ENCODE measurements at regions not wholly inside any gene's neighbourhood (a gene's known extent, or its start where the extent isn't known, plus 50 kb on each side); places are given as distances from the start of the nearest gene placed in this dataset.

GRCh38 chr19:31629579-31630363, 280.5 kb upstream of the TSHZ3 start:
- Histone ChIP-seq H3K36me3 (ENCODE audit: control insufficient read depth in 2 of 2, insufficient read depth in 2 of 2, low read length in 2 of 2) (no peaks in the 10 kb centered on the region), H3K27me3 (ENCODE audit: control insufficient read depth in 2 of 2, insufficient read depth in 2 of 2, low read length in 2 of 2) (no peaks in the 10 kb centered on the region), H3K27ac (ENCODE audit: low read depth in 2 of 2, low read length in 2 of 2) (no peak overlapping the region), H3K9me3 (ENCODE audit: control insufficient read depth in 2 of 2, low read length in 2 of 2) (no peaks in the 10 kb centered on the region), H3K9ac (ENCODE audit: low read depth in 1 of 2, low read length in 2 of 2) (no peak overlapping the region), H3K4me1 (ENCODE audit: control insufficient read depth in 2 of 2, insufficient read depth in 2 of 2, low read length in 2 of 2) (no peaks in the 10 kb centered on the region), H3K4me3 (ENCODE audit: low read length in 2 of 2) (no peak overlapping the region)

- Histone ChIP-seq H3K36me3 (ENCODE audit: control insufficient read depth in 2 of 2, insufficient read depth in 2 of 2, low read length in 2 of 2) (no peaks in the 10 kb centered on the region), H3K4me1 (ENCODE audit: control insufficient read depth in 2 of 2, insufficient read depth in 2 of 2, low read length in 2 of 2) (no peaks in the 10 kb centered on the region), H3K27me3 (ENCODE audit: control insufficient read depth in 2 of 2, insufficient read depth in 2 of 2, low read length in 2 of 2) (no peaks in the 10 kb centered on the region), H3K4me3 (ENCODE audit: low read length in 2 of 2) (no peak overlapping the region), H3K9ac (ENCODE audit: low read depth in 1 of 2, low read length in 2 of 2) (no peak overlapping the region), H3K27ac (ENCODE audit: low read depth in 2 of 2, low read length in 2 of 2) (no peak overlapping the region), H3K9me3 (ENCODE audit: control insufficient read depth in 2 of 2, low read length in 2 of 2) (no peaks in the 10 kb centered on the region)
Measured at GRCh38 chr19:31633014-31633413, 283.8 kb upstream of the TSHZ3 start.

GRCh38 chr19:31639306-31639705, 290.1 kb upstream of the TSHZ3 start:
- Histone ChIP-seq H3K27ac (ENCODE audit: low read depth in 2 of 2, low read length in 2 of 2) (no peak overlapping the region), H3K9ac (ENCODE audit: low read depth in 1 of 2, low read length in 2 of 2) (no peak overlapping the region), H3K4me3 (ENCODE audit: low read length in 2 of 2) (no peak overlapping the region), H3K27me3 (ENCODE audit: control insufficient read depth in 2 of 2, insufficient read depth in 2 of 2, low read length in 2 of 2) (no peaks in the 10 kb centered on the region), H3K4me1 (ENCODE audit: control insufficient read depth in 2 of 2, insufficient read depth in 2 of 2, low read length in 2 of 2) (no peaks in the 10 kb centered on the region), H3K36me3 (ENCODE audit: control insufficient read depth in 2 of 2, insufficient read depth in 2 of 2, low read length in 2 of 2) (no peaks in the 10 kb centered on the region), H3K9me3 (ENCODE audit: control insufficient read depth in 2 of 2, low read length in 2 of 2) (no peaks in the 10 kb centered on the region)

GRCh38 chr19:31641591-31641990, 292.4 kb upstream of the TSHZ3 start:
- no peak overlapping the region for H3K4me3 ChIP-seq (ENCODE audit: low read length in 2 of 2)
- no peak overlapping the region for H3K27ac ChIP-seq (ENCODE audit: low read depth in 2 of 2, low read length in 2 of 2)
- H3K4me1 ChIP-seq (ENCODE audit: control insufficient read depth in 2 of 2, insufficient read depth in 2 of 2, low read length in 2 of 2), result no peaks in the 10 kb centered on the region
- no peak overlapping the region for H3K9ac ChIP-seq (ENCODE audit: low read depth in 1 of 2, low read length in 2 of 2)
- H3K9me3 ChIP-seq (ENCODE audit: control insufficient read depth in 2 of 2, low read length in 2 of 2), result no peaks in the 10 kb centered on the region
- no peaks in the 10 kb centered on the region for H3K27me3 ChIP-seq (ENCODE audit: control insufficient read depth in 2 of 2, insufficient read depth in 2 of 2, low read length in 2 of 2)
- H3K36me3 ChIP-seq (ENCODE audit: control insufficient read depth in 2 of 2, insufficient read depth in 2 of 2, low read length in 2 of 2), result no peaks in the 10 kb centered on the region

- no peaks in the 10 kb centered on the region for H3K27me3 ChIP-seq (ENCODE audit: control insufficient read depth in 2 of 2, insufficient read depth in 2 of 2, low read length in 2 of 2)
- H3K9ac ChIP-seq (ENCODE audit: low read depth in 1 of 2, low read length in 2 of 2), result no peak overlapping the region
- no peak overlapping the region for H3K27ac ChIP-seq (ENCODE audit: low read depth in 2 of 2, low read length in 2 of 2)
- no peaks in the 10 kb centered on the region for H3K36me3 ChIP-seq (ENCODE audit: control insufficient read depth in 2 of 2, insufficient read depth in 2 of 2, low read length in 2 of 2)
- H3K9me3 ChIP-seq (ENCODE audit: control insufficient read depth in 2 of 2, low read length in 2 of 2), result no peaks in the 10 kb centered on the region
- H3K4me3 ChIP-seq (ENCODE audit: low read length in 2 of 2), result no peak overlapping the region
- H3K4me1 ChIP-seq (ENCODE audit: control insufficient read depth in 2 of 2, insufficient read depth in 2 of 2, low read length in 2 of 2), result no peaks in the 10 kb centered on the region
Measured at GRCh38 chr19:31648347-31648746, 299.1 kb upstream of the TSHZ3 start.

GRCh38 chr19:31656507-31656906, 307.3 kb upstream of the TSHZ3 start:
- H3K27me3 ChIP-seq (ENCODE audit: control insufficient read depth in 2 of 2, insufficient read depth in 2 of 2, low read length in 2 of 2), result no peaks in the 10 kb centered on the region
- H3K4me3 ChIP-seq (ENCODE audit: low read length in 2 of 2), result no peak overlapping the region
- no peaks in the 10 kb centered on the region for H3K4me1 ChIP-seq (ENCODE audit: control insufficient read depth in 2 of 2, insufficient read depth in 2 of 2, low read length in 2 of 2)
- H3K36me3 ChIP-seq (ENCODE audit: control insufficient read depth in 2 of 2, insufficient read depth in 2 of 2, low read length in 2 of 2), result no peaks in the 10 kb centered on the region
- H3K9me3 ChIP-seq (ENCODE audit: control insufficient read depth in 2 of 2, low read length in 2 of 2), result no peaks in the 10 kb centered on the region
- H3K27ac ChIP-seq (ENCODE audit: low read depth in 2 of 2, low read length in 2 of 2), result no peak overlapping the region
- no peak overlapping the region for H3K9ac ChIP-seq (ENCODE audit: low read depth in 1 of 2, low read length in 2 of 2)

- Histone ChIP-seq H3K9me3 (ENCODE audit: control insufficient read depth in 2 of 2, low read length in 2 of 2) (no peaks in the 10 kb centered on the region), H3K4me3 (ENCODE audit: low read length in 2 of 2) (no peak overlapping the region), H3K27me3 (ENCODE audit: control insufficient read depth in 2 of 2, insufficient read depth in 2 of 2, low read length in 2 of 2) (no peaks in the 10 kb centered on the region), H3K27ac (ENCODE audit: low read depth in 2 of 2, low read length in 2 of 2) (no peak overlapping the region), H3K4me1 (ENCODE audit: control insufficient read depth in 2 of 2, insufficient read depth in 2 of 2, low read length in 2 of 2) (no peaks in the 10 kb centered on the region), H3K36me3 (ENCODE audit: control insufficient read depth in 2 of 2, insufficient read depth in 2 of 2, low read length in 2 of 2) (no peaks in the 10 kb centered on the region), H3K9ac (ENCODE audit: low read depth in 1 of 2, low read length in 2 of 2) (no peak overlapping the region)
Measured at GRCh38 chr19:31658993-31659896, 310.0 kb upstream of the TSHZ3 start.

GRCh38 chr19:31659897-31660210, 310.6 kb upstream of the TSHZ3 start:
- H3K4me1 ChIP-seq (ENCODE audit: control insufficient read depth in 2 of 2, insufficient read depth in 2 of 2, low read length in 2 of 2), result no peaks in the 10 kb centered on the region
- no peak overlapping the region for H3K27ac ChIP-seq (ENCODE audit: low read depth in 2 of 2, low read length in 2 of 2)
- no peak overlapping the region for H3K9ac ChIP-seq (ENCODE audit: low read depth in 1 of 2, low read length in 2 of 2)
- H3K9me3 ChIP-seq (ENCODE audit: control insufficient read depth in 2 of 2, low read length in 2 of 2), result no peaks in the 10 kb centered on the region
- no peaks in the 10 kb centered on the region for H3K36me3 ChIP-seq (ENCODE audit: control insufficient read depth in 2 of 2, insufficient read depth in 2 of 2, low read length in 2 of 2)
- H3K4me3 ChIP-seq (ENCODE audit: low read length in 2 of 2), result no peak overlapping the region
- no peaks in the 10 kb centered on the region for H3K27me3 ChIP-seq (ENCODE audit: control insufficient read depth in 2 of 2, insufficient read depth in 2 of 2, low read length in 2 of 2)

GRCh38 chr19:31664096-31664495, 314.9 kb upstream of the TSHZ3 start:
- no peaks in the 10 kb centered on the region for H3K27me3 ChIP-seq (ENCODE audit: control insufficient read depth in 2 of 2, insufficient read depth in 2 of 2, low read length in 2 of 2)
- no peaks in the 10 kb centered on the region for H3K36me3 ChIP-seq (ENCODE audit: control insufficient read depth in 2 of 2, insufficient read depth in 2 of 2, low read length in 2 of 2)
- no peaks in the 10 kb centered on the region for H3K9me3 ChIP-seq (ENCODE audit: control insufficient read depth in 2 of 2, low read length in 2 of 2)
- H3K9ac ChIP-seq (ENCODE audit: low read depth in 1 of 2, low read length in 2 of 2), result no peak overlapping the region
- H3K27ac ChIP-seq (ENCODE audit: low read depth in 2 of 2, low read length in 2 of 2), result no peak overlapping the region
- H3K4me3 ChIP-seq (ENCODE audit: low read length in 2 of 2), result no peak overlapping the region
- no peaks in the 10 kb centered on the region for H3K4me1 ChIP-seq (ENCODE audit: control insufficient read depth in 2 of 2, insufficient read depth in 2 of 2, low read length in 2 of 2)

GRCh38 chr19:31664997-31665396, 315.8 kb upstream of the TSHZ3 start:
- no peak overlapping the region for H3K9ac ChIP-seq (ENCODE audit: low read depth in 1 of 2, low read length in 2 of 2)
- no peaks in the 10 kb centered on the region for H3K9me3 ChIP-seq (ENCODE audit: control insufficient read depth in 2 of 2, low read length in 2 of 2)
- no peak overlapping the region for H3K27ac ChIP-seq (ENCODE audit: low read depth in 2 of 2, low read length in 2 of 2)
- H3K36me3 ChIP-seq (ENCODE audit: control insufficient read depth in 2 of 2, insufficient read depth in 2 of 2, low read length in 2 of 2), result no peaks in the 10 kb centered on the region
- H3K4me1 ChIP-seq (ENCODE audit: control insufficient read depth in 2 of 2, insufficient read depth in 2 of 2, low read length in 2 of 2), result no peaks in the 10 kb centered on the region
- no peaks in the 10 kb centered on the region for H3K27me3 ChIP-seq (ENCODE audit: control insufficient read depth in 2 of 2, insufficient read depth in 2 of 2, low read length in 2 of 2)
- no peak overlapping the region for H3K4me3 ChIP-seq (ENCODE audit: low read length in 2 of 2)
